HG02571 (cell line): ENCODE measurements at regions not wholly inside any gene's neighbourhood (a gene's known extent, or its start where the extent isn't known, plus 50 kb on each side); places are given as distances from the start of the nearest gene placed in this dataset.
"Not testable (repeated sequence)": the region's sequence is repeated elsewhere in the genome, so short reads cannot be mapped to it uniquely, and the experiment has no call there.

Experiments used
- ATAC-seq: cut with Tn5 transposase; IDR thresholded peaks from one replicate; pipeline ENCODE4 v1.9.1; 2021; ENCODE audit warnings: mild to moderate bottlenecking, moderate library complexity; ENCODE audit not compliant: unreplicated experiment

DNA sequence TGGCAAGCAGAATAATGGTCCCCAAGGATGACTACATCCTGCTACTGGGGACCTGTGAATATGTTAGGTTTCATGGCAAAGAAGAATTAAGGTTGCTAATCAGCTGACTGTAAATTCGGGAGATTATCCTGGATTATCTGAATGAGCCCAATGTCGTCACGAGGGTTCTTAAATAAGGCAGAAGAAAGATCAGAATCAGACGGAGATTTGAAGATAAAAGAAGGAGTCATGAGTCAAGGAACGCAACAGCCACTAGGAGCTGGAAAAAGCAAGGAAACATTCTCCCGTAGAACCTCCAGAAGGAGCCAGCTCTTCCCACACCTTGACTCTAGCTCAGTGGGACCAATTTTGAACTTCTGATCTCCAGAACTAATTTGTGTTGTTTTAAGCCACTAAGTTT, 82.9 kb upstream of the APBB1IP start:
- ATAC-seq, result no peak

DNA sequence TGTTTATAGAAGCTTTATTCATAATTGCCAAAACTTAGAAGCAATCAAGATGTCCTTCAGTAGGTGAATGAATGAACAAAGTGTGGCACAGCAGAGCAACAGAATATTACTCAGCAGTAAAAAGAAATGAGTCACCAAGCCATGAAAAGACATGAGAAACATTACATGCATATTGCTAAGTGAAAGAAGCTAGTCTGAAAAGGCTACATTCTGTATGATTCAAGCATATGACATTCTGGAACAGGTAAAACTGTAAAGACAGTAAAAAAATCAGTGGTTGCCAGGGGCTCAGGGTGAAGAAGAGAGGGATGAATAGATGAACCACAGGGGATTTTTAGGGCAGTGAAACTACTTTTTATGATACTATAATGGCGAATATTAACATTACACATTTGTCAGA, 80.9 kb upstream of the APBB1IP start:
- peak; percentile 44 for ATAC-seq

DNA sequence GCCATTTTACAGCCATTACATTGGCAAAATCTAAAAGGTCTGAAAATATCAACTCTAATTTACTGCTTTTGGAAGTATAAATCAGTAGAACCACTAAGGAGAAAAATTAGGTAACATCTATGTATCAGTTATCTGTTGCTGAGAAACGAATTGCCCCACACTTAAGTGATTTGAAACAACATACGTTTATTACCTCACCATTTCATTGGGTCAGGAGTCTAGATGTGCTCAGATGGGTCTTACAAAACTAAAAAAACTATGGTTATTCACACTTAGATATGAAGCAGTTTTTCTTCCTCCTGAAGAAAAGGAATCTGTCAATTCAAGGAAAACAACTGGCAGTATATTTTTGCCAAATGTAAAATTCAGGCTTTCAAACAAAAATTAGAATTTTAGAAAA, 80.1 kb upstream of the APBB1IP start:
- no peak for ATAC-seq

DNA sequence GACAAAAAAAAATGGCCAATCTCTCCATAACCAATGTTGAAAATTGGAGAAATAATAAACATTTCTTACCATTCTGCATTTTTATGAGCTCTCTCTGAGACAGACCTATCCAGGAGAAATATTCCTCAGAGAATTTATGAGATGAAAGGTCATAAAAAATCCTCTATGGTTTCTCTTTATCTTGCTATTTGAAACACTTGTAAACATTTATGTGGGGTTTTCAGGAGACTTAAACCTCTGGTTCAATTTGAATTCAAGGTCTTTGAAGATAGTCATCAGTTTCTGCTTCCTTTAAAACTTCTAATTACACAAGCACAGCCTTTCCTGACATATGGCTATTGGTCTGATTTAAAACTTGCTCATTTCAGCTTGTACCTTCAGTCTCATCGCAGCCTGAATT, 78.5 kb upstream of the APBB1IP start:
- ATAC-seq, result no peak

DNA sequence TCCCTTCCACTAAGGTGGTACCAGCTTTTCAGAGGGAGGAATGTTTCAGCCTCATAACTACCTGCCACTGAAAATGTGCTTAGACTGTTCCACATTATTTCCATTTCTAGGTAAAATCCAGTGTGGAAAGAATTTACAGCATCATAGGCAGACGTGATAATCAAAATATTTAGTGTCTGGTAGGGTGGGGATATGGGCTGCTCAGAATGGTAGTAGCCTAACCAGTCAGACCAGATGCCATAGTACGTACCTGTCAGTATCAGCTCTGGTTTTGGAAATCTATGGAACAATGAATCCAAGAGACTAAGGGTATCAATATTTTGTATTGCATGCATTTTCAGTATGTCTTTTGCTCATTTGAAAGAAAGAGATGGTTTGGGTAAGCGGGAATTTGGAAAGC, 76.8 kb upstream of the APBB1IP start:
- no peak for ATAC-seq

DNA sequence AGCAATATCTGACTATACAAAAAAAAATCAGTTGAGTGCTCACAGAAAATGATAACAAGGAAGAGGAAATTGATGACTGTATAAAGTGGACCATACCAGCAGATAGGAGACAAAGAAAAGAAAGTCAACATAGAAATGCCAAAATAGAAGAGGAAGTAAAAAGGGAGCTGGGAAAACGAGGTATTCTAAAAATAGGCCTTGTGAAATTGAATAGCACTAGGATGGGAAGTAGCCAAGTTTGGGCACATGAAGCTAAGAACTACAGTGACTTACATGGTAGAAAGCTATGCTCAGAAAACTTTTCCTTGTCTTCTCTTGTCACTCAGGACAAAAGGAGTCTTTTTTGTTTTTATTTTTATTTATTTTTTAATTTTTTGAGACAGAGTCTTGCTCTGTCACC, 76.2 kb upstream of the APBB1IP start:
- no peak for ATAC-seq

DNA sequence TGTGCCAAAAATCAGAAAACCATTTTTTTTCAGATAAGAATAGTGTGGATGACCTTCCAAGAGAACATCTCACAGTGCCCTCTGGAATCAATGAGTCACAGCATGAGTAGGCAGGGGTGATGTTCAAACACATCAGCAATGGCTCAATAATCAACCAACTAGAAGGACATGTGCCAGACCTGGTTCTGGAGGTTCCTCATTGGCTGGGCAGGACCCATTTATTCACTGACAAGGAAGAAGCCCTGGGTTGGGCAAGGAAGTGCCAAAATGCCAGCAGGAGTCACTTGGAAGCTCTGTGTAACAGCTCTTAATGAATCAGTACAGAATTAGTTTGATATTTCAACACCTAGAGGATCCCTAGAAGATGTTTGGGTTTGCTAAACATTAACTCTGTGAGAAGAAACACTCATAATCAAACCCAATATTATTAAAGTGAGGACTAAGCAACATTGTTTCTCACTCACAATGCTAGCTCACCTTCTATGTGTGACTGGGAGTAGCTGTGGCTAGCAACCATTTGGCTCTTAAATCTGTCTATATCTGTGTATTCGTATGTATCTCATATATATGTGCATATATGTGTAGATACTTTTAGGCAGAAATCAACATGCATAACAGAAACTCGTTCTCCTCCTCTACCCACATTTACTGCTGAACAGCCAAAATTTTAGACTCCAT, 72.3 kb upstream of the APBB1IP start:
- no peak for ATAC-seq

DNA sequence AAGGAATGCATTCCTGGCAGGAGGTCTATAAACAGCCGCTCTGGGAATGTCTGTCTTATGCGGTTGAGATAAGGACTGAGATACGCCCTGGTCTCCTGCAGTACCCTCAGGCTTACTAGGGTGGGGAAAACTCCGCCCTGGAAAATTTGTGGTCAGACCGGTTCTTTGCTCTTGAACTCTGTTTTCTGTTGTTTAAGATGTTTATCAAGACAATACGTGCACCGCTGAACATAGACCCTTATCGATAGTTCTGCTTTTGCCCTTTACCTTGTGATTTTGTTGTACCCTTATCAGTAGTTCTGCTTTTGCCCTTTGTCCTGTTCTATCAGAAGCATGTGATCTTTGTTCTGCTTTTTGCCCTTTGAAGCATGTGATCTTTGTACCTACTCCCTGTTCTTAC, 71.1 kb upstream of the APBB1IP start:
- not testable (repeated sequence) for ATAC-seq

DNA sequence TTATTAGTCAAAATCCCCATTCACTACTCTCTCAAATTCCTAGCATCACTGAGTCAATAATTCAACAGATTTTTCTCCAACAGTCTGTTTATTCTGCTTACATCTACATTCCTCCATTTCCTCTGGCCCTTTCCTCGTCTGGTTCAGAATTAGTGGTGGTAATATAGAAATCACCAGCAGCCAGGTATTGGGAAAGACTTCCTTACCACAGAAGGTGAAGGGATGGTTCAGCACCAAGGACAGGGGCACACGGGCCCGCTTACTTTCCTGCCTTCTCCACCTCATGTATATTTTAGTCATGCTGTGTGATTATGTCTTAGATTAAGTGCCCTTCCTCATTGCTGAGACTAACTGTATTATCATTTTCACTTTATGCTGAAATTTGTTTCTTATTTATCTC, 70.4 kb upstream of the APBB1IP start:
- no peak for ATAC-seq

DNA sequence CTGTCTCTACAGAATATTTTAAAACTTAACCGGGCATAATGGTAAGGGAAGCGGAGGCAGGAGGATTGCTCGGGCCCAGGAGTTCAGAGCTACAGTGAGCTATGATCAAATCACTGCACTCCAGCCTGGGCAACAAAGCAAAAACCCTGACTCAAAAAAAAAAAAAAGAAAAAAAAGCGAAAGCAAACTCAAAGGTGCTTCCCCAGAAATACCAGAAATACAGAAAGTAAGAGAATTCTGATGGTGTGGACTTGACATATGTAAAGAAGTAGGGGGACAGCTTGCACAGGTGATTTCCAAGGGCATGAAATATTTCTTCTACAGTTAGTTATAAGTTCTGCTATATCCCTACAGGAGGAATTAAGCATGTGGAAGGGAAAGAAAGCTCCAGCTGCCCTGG, 69.7 kb upstream of the APBB1IP start:
- peak; percentile 55 for ATAC-seq

DNA sequence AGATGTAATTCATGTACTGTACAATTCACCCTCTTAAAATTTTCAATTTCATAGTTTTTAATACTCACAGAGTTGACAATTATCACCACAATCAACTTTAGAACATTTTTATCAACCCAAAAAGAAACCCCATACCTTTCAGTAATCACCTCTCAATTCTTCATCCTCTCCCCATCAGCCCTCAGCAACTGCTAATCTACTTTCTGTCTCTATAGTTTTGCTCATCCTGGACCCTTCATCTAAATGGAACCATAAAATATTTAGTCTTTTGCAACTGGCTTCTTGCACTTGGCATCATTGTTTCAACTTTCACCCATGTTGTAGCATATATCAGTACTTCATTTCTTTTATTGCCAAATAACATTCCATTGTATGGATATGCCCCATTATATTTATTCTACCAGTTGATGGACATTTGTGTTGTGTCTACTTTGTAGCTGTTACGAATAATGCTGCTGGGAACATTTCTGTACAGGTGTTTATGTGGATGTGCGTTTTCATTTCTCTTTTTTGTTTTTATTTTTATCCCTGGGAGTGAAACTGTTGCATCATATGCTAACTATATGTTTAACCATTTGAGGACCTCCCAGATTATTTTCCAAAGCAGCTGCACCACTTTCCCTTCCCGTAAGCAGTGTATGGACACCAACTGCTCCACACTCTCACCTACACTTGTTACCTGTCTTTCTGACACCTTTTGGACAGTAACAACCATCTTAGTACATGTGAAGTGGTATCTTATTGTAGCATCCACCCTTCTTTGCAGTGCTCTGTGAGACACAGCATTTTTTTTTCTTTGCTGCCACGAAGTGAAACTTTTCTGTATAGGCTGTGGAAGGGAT, 65.4 kb upstream of the APBB1IP start:
- ATAC-seq, result peak; percentile 81

DNA sequence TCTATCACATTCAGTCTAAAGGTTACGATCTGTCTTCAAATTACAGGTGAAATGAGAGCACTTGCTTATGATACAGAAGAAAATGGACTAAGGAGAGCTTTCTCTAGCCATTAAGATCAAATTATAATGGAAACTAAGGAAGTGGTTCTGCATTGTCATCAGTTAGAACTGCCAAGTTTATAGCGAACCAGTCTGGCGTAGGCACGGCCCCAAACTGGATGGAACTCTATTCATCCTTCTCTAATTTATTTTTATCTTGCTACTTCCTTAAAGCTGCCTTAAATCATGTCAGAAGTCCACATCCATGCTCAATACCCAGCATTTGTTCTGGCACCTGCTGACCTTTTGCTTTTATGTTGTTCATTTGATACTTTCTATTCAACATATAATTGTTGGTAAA, 63.7 kb upstream of the APBB1IP start:
- no peak for ATAC-seq

DNA sequence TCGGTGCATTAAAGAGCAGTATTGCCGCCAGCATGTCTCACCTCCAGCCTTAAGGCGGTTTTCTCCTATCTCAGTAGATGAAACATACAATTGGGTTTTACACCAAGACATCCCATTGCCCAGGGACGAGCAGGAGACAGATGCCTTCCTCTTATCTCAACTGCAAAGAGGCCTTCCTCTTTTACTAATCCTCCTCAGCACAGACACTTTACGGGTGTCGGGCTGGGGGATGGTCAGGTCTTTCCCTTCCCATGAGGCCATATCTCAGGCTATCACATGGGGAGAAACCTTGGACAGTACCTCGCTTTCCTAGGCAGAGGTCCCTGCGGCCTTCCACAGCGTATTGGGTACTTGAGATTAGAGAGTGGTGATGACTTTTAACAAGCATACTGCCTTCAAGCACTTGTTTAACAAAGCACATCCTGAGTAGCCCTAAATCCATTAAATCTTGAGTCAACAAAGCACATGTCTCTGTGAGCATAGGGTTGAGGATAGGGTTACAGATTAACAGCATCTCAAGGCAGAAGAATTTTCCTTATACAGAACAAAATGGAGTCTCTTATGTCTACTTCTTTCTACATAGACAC, 60.8 kb upstream of the APBB1IP start:
- ATAC-seq, result not testable (repeated sequence)

DNA sequence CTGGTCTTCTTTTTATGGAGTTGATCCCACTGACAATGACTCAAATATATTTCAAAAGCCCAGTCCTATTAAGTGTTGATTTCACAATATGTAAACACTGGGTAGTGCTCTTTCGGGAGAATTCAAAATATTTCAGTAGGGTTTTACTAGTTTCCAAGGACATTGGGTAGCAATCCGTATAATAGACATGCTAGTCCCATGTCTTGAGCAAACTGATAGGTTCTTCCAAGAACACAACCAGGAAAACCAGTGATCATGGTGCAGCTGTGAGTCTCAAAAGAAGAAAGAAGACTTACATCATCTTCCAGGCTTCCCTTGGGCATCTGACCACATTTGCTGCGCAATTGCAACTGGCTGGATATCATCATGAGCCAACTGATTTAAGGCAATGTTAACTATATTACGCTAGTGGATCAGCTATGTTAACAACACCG, 59.3 kb upstream of the APBB1IP start:
- ATAC-seq, result no peak

DNA sequence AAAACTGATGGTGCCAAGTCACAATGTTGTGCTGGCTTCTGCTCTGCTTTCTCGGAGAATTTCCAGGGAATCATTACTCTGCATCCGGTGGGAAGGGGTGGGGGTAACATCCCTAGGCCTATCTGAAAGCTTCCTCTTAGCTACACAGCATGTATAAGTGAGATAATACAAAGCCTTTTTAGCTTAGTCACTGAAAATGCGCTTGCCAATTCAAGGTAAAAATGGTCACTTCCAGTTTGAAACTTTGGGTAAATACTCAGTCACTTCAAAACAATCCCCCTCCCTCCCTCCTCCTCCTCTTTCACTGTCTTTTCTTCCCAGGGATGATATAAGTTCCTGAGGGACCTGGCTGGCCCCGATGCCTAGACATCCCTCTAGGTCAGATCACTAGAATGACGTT, 57.3 kb upstream of the APBB1IP start:
- no peak for ATAC-seq

DNA sequence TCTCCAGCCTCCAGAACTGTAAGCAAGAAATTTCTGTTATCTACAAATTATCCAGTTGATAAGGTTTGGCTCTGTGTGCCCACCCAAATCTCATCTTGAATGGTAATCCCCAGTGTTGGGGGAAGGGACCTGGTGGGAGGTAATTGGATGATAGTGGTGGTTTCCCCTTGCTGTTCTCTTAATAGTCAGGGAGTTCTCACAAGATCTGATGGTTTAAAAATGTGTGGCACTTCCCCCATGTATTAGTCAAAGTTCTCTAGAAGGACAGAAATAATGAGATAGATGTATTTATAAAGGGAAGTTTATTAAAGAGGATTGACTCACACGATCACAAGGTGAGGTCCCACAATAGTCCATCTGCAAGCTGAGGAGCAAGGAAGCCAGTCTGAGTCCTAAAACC, 56.2 kb upstream of the APBB1IP start:
- no peak for ATAC-seq

DNA sequence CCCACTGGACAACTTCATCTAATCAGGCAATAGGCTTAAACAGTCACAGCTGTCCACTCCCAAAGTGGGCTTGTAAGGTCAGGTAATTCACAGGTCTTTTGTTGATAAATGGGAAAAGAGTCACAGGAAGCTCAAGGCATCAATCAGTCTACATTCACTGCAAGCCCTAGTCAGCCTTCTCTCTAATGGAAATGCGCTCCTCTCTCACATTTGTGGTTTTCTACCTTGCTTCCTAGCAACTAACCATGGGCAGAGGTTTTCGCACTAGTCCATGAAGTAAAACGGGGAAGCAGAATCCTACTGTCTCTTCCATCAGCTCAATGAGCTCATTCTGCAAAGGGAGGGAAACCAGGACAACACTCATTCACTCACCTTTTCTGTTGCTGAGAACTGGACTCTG, 53.5 kb upstream of the APBB1IP start:
- no peak for ATAC-seq

DNA sequence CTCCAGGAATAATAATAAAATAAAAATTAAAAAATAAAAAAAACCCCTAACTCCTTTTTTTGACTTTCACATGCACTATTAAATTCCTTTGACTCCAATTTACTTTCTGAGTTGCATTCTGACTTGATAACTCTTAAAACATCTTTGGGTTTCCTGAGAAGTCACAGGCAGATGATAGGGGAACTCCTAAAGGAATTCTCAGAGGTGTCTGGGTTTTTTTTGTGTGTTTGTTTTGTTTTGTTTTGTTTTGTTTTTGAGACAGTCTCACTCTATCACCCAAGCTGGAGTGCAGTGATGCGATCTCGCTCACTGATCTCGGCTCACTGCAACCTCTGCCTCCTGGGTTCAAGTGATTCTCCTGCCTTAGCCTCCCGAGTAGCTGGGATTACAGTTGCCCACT, 52.7 kb upstream of the APBB1IP start:
- ATAC-seq, result no peak

DNA sequence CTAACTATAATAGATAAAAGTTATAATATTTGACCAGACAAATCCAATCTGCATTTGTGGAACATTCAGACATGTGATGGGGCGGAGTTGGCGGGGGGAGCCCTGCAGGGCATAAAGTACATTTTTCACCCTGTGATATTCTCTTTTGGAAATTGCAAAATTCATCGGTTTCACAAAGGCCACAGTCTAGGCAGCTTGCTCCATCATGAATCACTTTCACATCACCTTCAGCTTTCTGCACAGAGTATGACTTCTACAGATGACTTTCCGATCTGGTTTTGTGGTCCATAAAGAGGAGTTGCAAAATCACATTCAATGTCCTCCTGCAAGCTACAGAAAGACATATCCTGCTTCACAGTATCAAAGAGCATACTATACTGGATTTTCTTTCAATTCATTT, 51.4 kb upstream of the APBB1IP start:
- no peak for ATAC-seq
